CD4-positive, alpha-beta T cell treated with Interleukin-2 at 100 ng/mL for 4 hours (primary cell): ENCODE measurements at regions not wholly inside any gene's neighbourhood (a gene's known extent, or its start where the extent isn't known, plus 50 kb on each side); places are given as distances from the start of the nearest gene placed in this dataset.

ENCODE experiments used
- DNase-seq: peaks from one replicate; pipeline ENCODE4 v3.0.0-alpha.2; 2020; ENCODE audit warnings: low spot score

GRCh38 chr18:40944576-40944975, 1010.5 kb upstream of the PIK3C3 start:
- no peak for DNase-seq

GRCh38 chr18:40939656-40940515, 1015.1 kb upstream of the PIK3C3 start:
- no peak for DNase-seq

- DNase-seq, result no peak
These were observed 1016.4 kb upstream of the PIK3C3 start for GRCh38 chr18:40938615-40939014.

DNA sequence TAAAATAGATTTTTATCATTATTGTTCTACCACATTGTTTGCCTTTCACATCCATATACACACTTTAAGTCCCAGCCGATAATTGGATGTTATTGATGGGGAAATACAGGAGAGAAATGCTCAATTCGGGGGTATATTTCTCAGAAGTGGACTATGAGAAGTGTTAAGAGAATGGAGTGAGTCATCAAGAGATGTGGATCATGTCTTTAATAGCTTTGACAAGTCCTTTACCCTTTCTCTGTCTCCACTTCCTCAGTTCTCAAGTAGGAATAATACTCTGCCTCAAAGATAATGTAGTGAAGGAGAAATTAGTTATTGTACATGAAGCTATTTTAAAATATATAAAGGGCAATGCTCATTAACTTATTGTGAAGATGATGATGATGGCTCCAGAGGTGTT, 1017.6 kb upstream of the PIK3C3 start:
- no peak for DNase-seq

GRCh38 chr18:40935423-40935822, 1019.6 kb upstream of the PIK3C3 start:
- DNase-seq, result no peak

DNA sequence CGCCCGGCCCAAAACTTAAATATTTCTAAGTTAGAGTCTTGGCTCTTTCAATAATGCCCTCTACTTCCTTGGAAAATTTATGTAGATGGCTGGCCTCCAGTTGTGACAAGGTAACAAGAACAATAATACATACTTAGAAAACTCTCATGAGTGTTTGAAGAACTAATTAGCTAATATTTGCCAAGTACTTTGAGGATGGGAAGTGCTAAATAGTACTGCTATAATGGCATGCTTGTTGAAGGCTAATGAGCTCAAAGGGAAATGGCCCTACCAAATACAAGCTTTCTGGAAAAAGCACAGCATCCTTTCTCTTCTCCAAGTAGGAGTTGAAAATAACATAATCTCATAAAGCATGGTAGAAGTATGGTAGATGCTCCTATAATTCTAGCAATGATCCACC, 1022.2 kb upstream of the PIK3C3 start:
- DNase-seq, result no peak

- no peak for DNase-seq
These were observed 1024.7 kb upstream of the PIK3C3 start for GRCh38 chr18:40930211-40930882.

- no peak for DNase-seq
These were observed 1025.6 kb upstream of the PIK3C3 start for GRCh38 chr18:40929399-40929798.

GRCh38 chr18:40926679-40927078, 1028.4 kb upstream of the PIK3C3 start:
- DNase-seq, result no peak

DNA sequence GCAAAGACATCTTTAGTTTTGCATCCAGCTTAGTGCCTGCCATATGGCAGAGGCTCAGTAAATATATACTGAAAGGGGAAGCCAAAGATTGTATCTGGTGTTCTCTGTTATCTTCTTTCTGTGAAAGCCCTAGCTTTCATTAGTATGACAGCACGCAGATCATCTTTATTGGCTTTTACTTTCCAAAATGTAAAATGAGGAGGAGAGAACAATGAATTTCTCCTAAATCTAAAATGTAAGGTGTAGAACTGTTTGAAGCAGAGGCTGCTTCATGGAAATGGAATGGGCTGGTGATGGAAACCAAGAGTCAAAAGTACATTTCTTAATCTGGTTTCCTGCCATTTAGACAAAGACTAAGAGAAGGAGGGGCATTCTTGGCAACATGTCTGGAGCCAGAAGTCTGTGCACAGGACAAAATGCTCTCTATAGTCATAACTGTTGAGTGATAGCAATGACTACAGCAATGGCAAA, 1029.9 kb upstream of the PIK3C3 start:
- DNase-seq, result no peak

- DNase-seq, result no peak
These were observed 1033.0 kb upstream of the PIK3C3 start for GRCh38 chr18:40921845-40922629.

DNA sequence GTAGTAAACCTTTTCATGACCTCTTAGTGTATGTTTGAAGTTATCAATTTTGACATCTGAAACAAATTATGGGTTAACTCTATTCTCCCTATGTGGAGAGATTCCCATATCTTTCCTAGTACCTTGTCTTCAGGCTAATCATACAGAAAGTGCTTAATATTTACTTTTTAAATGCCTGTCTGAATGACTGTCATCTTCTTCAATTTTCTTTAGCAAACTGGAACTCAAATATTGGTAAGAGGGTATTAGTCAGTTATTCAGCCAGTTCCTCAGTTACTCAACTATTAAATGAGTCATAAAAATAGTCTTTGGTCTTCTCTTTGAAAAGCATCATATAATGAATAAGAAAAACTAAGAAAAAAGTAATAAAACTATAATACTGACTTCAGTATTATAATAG, 1038.0 kb upstream of the PIK3C3 start:
- no peak for DNase-seq

GRCh38 chr18:40915724-40916123, 1039.3 kb upstream of the PIK3C3 start:
- DNase-seq, result no peak

DNA sequence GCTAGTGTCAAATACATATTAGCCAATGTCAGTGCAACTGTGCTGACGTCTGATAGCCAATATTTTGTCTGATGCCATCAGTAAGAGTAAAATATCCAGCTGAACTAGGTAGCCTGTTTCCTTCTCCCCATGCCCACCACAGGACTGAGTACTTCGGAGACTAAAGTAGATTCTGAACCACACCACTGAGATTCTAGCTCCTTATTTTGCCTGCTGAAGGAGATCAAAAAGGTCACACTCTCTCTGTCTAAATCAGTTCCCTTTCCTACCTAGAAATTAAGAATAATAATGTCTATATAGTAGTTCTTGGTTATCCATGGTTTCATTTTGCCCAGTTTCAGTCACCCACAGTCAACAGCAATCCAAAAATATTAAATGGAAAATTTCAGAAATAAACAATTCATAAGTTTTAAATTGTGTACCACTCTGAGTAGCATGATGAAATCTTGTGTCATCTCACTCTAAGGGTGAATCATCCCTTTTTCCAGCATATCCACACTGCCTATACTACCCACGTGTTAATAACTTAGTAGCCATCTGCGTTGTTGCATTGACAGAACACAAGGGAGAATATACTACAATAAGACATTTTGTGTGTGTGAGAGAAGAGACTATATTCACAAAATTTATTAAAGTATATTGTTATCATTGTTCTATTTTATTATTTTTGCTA, 1043.3 kb upstream of the PIK3C3 start:
- no peak for DNase-seq

DNA sequence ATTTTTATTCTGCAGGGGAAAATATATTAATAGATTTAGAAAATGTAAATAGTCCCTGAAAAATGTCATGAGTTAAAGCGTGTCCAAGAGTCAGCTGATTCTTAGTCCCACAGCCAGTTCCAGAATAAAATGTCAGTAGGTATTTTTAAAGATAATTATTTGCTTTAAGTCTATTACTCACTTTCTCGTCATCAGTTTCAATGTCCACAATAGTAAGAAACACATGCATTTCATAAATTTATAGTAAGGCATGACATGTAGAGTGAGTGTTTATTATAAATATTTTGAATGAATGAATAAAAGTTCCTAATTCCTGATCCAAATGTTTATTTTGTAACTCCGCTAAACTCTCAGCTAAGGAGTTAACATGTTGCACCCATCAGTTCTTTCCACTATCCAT, 1044.0 kb upstream of the PIK3C3 start:
- no peak for DNase-seq

DNA sequence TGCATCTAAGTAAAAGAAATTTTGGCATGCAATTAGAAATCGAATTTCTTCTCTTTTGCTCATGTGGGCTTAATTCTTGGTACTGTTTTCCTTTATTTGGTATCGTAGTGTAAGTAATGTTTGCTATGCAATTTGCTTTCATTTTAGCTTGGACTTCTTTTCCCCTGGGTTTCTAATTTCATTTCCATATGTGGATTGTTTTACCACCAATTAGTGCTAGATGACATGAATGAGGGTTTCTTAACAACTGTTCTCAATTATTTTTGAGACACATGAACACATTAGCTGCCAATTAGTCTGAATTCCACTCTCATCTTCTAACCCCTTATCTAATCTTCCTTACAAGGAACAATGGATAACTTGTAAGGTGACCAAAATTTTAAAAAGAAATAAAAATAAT, 1047.2 kb upstream of the PIK3C3 start:
- no peak for DNase-seq

DNA sequence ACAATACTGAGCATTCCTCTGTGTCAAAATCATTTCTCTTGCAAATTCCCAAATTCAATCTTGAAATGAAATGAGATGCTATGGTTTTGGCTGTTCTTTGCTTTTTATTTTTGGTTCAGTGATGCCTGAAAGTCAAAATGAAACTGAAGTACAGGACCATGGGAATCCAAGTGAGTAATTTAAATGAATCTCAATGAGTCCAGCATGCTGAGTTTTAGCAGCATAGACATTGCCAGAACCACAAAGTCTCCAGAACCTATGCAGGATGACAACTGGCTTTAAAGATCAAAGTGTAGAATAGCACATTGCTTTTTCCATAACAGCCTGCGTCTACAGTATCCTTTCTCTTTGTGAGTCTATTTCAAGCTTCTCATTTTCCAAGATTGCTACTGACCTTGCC, 1050.7 kb upstream of the PIK3C3 start:
- no peak for DNase-seq

- DNase-seq, result no peak
These were observed 1052.6 kb upstream of the PIK3C3 start for GRCh38 chr18:40902436-40902835.

DNA sequence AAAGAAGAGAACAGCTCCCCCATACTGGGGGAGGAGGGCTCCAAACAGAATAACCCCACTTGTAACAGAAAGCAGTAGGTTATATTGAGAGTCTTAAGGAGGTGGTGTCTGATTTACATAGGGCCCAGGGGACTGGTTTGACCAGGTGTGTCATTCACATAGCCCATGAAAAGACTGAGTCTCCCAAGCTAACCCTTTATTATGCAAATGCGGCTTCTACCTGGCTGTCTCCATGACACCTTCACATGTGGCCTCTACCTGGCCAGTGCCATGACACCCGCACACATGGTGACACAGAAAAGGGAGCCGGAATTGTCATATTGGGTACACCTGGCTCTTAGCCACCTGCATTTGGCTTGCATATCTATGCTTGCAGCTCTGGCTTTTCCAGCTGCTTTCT, 1057.2 kb upstream of the PIK3C3 start:
- DNase-seq, result no peak

DNA sequence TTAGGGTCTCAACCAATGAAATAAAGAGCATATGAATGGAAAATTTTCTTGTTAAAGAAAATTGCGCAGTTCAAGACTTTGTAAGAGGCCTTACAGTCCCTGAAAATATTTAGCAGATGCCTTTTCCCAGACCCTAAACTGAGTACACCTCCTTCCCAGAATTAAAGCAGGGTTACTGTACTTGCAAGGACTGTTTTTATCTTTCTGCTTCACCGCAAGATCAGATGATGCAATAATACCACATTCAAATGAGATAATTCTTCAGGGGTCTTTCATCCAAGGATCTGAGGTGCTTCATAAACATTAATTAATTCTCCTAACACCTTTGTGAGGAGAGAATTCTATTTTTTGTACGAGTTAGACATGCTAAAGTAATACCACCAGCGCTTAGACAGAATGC, 1071.8 kb upstream of the PIK3C3 start:
- no peak for DNase-seq

DNA sequence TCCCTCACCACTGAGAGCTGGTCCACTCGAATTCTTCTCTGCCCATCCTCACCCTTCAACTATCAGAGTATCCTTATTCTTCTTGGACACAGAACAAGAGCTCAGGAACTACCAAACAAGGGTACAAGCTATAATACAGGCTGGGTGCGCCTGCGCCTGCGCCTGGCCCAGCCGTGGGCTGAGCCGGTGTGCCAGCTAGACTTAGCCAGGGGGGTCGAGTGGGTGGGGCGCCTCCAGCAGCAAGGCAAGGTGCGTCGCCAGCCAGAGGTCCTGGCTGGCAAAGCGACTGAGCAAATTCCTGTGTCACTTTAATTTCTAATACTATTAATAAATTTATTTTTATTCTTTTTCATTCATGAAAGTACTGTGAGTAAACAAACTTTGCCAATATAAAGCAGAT, 1072.6 kb upstream of the PIK3C3 start:
- DNase-seq, result no peak

- no peak for DNase-seq
These were observed 1076.7 kb upstream of the PIK3C3 start for GRCh38 chr18:40878371-40878770.
